IPS DF 19.7 (cell line): ENCODE measurements at regions not wholly inside any gene's neighbourhood (a gene's known extent, or its start where the extent isn't known, plus 50 kb on each side); places are given as distances from the start of the nearest gene placed in this dataset.

ENCODE experiments used
- DNase-seq: peaks from one replicate; pipeline ENCODE4 v3.0.0-alpha.2; 2013; ENCODE audit warnings: low read depth, low spot score

DNA sequence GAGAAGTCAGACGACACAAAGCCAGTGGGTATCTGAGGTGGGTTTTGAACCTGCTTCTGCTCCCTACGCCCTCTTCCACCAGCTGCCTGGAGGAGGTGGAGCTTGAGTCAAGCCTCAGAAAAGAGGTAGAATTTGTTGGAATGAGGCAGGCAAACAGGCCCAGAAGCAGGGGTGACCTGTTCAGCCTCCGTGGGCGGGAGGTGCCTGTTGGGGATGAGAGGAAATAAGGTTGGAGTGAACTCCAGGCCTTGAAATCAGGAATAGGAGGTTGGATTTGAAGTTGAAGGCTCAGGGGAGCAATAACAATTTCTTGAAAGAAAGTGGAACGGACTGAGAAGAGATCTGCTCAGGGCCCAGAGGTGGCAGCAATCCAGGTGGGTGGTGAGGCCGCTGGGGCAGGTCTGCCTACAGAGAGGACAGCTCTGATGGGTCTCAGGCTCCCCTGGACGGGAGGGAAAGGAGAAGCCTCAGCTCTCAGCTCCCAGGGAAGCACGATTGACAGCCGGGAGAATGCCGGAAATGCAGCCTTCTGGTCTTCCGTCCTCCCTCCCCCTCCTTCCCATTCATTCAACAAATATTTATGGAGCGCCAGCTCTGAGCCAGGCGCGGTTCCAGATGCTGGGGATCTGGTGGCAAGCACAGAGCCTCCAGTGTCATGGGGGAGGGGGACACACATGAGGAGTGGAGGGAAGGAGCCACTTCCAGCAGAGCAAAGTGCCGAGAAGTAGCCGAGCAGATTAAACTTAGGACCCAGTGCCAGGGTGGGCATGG, 61.9 kb upstream of the CIBAR2 start:
- DNase-seq, result no peak

GRCh38 chr16:85174871-85175723, 62.8 kb upstream of the CIBAR2 start:
- no peak for DNase-seq

GRCh38 chr16:85175724-85176233, 63.5 kb upstream of the CIBAR2 start:
- DNase-seq, result no peak

GRCh38 chr16:85176541-85177447, 64.5 kb upstream of the CIBAR2 start:
- no peak for DNase-seq

DNA sequence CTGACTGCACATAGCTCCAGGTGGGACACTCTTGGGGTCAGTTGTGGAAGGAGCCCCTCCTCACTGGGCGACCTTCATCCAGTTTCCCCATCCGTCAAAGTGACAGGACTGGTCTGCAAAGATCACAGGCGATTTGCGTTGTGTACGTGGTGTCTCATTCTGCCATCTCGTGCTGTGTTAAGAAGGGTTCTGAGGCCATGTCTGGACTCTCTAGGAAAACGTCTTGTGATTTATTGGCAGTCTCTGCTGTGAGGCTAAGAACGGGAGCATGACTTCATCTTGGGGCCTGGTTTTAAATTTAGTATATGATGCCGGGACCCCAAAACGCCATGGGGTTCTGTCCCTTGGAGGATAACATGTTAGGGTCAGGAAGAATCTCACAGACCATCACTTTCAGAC, 65.2 kb upstream of the CIBAR2 start:
- no peak for DNase-seq

DNA sequence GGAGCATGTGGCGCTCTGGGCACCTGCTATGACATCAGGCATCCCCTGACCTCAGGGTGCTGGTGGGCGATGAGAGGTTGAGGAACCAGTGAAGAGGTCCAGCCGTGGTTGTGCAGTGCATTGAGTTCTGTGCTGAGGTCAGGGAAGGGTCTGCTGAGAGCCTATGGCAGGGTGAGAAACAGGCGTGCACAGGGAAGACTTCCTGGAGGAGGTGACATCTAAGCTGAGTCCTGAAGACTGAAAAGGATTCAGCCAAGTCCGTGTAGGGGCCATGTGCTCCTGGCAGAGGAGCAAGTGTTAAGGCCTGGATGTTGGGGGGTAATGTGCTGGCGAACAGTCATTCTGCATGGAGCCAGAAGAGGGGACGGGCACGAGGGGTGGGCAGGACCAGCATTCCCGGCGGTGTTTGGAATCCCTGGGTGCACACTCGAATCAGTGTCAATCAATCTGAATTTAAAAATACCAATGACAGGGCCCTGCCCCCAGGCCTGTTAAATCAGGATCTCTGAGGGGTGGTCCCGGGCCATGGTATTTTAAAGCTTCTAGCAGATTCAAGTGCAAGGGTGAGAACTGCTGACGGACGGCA, 65.8 kb upstream of the CIBAR2 start:
- DNase-seq, result no peak

DNA sequence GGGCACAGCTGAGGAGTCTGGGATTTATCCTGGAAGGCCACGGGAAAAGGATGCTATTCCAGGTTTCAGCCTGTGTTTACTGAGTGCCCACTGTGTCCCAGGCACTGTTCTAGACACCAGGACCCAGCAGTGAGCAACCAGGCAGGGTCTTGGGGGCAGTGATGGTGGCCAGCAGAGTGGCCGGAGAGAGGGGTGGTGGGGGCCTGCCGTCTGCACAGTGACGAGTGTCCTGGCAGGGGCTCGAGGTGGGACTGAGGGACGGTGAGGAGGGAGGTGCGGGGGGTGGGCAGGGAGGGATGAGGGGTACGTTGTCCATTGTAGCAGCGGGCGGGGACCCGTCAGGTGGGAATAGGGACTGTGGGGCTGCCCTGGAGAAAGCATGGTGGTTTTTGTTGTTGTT, 66.3 kb upstream of the CIBAR2 start:
- no peak for DNase-seq

DNA sequence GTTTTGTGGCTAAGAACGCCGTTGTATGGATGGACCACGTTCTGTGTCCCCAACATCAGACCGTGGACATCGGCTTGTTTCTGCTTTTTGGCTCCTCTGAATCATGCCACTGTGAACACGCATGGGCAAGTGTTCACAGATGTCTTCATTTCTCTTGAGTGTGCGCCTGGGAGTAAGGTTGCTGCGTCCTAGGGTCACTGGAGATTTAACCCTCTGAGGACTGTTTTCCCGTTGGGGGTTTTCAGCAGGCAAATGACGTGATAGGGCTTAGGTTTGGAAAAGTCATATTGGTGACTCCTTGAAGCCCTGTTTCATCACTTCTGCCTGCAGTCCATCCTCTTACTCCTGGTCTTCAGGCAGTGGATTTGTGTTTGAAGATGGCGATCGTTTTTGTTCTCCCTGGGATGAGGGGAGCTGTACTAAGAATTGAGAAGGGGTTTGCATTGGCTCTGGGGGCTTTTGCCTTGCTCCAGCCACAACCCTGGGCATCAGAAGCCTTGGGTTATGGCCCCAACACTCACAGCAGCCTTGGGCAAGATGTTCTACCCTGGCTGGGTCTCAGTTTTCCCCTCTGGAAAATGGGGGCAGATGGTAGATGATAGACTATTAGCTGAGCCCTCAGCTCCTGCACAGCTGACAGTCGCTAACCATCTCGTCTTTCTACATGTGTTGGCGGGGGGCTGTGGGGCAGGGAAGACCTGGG, 67.2 kb upstream of the CIBAR2 start:
- DNase-seq, result no peak

DNA sequence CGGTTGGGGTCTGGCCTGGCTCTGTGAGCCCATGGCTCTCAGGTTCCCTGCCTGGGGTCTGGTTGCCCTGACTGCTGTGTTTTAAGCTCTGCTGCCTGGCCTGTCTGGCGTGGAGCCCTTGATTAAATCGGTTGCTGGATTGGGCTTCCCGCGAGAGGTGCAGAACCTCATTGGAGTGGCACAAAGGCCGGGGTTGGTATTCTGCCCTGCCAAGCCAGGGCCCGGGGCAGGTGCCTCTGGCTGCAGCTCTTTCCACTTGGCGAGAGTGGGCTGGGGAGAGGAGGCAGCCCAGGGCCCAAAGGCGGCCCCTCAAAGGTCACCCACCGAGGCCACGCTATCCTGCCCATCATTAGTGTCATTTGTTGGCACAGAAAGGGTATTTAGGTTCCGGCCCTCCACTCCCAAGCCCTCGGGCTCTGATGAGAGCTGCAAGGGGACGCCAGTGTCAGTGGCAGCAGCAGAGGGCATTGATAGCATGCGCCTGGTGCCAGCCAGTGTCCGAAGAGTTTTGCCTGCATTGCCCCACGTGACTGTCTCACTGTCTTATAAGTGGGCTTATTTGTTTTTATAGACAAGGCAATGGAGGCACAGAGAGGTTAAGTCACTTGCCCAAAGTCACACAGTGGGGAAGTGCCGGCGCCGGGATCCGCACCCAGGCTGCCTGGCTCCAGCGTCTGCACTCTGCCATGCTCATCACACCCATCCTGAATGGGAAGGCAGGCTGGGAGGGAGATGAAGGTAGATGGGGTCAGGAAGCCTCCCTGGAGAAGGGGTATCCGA, 68.0 kb upstream of the CIBAR2 start:
- DNase-seq, result no peak

DNA sequence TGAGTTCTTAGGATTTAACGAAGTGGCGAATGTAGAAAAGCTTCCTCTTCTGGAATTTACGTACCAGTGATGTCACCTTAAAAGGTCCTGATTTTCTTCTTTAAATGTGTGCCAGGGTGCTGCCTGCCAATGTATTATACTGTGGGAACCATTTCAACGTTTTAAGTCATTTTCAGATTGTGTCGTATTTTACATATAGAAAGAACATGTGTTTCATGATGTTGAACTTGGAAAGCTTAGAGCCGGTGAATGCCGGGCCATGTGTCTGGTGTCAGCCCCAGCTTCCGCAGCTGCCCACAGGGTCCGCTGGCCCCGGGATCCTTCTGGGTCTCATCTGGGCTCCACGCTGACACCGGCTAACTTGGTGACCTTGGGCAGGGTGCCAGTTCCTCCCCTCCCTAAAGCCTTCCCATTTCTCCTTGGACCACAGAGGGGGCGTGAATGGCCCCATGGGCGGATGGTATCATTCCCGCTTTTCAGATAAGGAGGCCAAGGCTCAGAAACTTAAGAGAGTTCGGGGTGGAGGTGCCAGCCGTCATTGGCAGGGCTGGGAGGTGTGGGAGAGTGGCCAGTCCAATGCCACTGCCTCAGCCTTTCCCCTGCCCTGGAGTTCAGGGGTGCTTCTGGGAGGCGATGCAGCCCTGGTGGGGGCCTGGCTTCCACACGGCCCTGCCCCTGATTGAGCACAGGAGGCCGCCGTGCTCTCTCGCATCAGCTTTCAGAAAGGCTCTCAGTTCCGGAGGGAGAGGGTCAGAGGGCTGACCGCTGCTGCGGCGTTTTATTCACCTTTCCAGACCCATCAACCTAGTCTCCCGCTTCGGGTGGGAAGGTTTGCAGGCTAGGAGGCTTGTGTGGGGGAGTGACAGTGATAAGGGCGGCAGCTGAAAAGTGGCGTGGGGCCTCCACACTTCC, 68.8 kb upstream of the CIBAR2 start:
- no peak for DNase-seq

DNA sequence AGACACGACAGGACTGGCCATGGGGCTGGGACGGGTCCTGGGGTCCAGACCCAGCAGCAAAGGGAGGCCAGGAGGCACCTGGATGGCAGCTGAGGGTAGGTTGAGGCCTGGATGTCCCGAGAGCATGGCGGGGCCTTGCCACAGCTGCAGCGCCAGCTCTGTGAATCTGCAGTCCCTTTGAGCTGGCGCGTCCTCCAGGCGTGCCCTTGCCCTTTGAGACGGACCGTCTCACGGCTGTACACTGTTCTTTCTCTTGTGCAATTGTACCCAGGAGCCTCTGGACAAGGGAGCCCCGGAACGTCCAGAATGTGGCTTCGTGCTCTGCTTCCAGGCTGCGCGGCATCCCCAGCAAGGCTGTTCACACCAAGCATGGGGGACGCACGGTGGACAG, 69.5 kb upstream of the CIBAR2 start:
- DNase-seq, result no peak

DNA sequence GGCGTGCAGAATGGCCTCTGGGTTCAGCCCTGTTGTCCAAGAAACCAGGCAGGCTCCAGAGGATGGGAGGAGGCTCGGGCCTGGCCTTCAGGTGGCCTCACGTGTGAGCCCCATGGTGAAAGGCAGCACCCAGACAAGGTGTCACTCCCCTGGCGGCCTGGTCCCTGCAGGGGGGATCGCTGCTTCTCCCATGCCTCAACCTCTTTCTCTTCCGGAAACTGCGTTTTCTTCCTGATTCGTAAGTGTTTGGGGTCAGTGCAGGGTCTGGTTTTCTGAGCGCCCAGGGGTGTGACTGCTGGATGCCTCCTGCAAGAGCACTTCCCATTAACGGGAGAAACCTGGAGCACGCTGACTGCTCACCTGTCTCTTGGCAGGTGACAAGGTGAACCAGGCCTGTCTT, 70.0 kb upstream of the CIBAR2 start:
- DNase-seq, result no peak

- DNase-seq, result no peak
Observed at GRCh38 chr16:85182774-85183173, 70.5 kb upstream of the CIBAR2 start.

- no peak for DNase-seq
Observed at GRCh38 chr16:85183564-85183963, 71.3 kb upstream of the CIBAR2 start.

- no peak for DNase-seq
Observed at GRCh38 chr16:85184404-85184803, 72.1 kb upstream of the CIBAR2 start.

DNA sequence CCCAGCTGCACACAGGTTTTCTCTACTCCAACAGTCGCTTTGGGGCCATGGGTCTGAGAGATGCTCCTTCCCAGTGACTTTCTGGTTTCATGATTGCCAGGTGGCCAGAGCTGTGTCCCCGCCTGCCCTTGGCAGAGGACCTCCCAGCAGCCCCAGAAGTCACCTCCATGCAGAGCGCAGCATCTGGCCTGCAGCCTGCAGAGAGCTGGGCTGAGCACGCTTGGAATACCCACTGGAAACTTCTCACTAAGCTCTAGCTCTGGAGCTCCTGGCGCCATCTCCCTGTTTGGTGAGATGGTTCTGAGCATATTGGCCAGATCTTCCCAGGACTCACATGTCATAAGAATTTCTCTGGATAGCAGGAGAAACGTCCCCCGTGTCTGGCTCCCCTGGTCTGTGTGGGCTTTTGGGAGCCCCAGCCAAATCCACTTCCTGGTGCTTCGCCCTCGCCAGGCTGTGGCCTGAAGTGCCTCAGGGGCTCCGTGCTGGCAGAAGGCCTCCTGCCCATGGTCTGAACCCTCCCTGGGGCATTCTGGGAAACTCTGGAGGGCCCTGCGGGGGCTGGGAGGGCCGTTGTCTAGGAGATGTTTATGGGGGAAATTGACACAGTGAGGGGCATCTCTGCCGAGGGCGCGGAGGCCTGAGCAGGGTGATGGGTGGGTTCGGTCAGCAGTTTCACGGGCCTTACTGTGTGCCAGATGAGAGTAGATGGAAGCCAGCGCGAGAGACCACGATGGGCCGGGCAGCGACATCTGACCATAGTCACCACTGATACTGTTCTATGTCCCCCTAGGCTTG, 73.2 kb upstream of the CIBAR2 start:
- no peak for DNase-seq

DNA sequence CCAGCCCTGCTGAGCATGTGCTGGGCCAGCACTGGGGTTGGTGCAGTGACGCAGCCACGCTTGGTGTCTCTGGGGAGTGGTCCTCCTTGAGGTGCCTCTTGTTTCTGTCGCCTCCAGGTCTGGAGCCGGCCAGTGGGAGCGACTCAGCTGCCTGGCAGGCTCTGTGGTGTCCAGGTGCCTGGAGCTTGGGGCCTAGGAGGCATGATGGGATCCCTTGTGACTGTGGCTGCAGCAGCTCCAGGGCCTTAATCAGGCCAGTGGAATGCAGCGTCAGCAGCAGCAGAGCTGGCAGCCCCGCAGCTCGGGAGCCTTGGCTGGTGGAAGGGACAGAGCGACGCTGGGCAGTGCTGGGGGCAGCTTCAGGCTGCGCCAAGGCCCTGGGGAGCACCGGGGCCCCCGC, 74.7 kb upstream of the CIBAR2 start:
- no peak for DNase-seq

GRCh38 chr16:85187447-85187846, 75.2 kb upstream of the CIBAR2 start:
- DNase-seq, result no peak
